A549 (cell line): ENCODE measurements at regions not wholly inside any gene's neighbourhood (a gene's known extent, or its start where the extent isn't known, plus 50 kb on each side); places are given as distances from the start of the nearest gene placed in this dataset.

Experiments used
- ATAC-seq, 2 experiments: fragments of 200-7000 bp in 1 of 2; fragments of >200 bp in 1 of 2; cut with Nextera tagmentation in 1 of 2; cut with Tn5 transposase in 1 of 2; 3 replicates each; pipeline versions ENCODE4 v1.8.0 to v1.9.1; 2018 to 2020; ENCODE audit warnings: mild to moderate bottlenecking in 1 of 2, moderate library complexity in 1 of 2
- CTCF ChIA-PET: fragments of 300-600 bp; sonication (Branson Sonifier 250); formaldehyde crosslinking; extraction: SDS; loops from one replicate; lab custom pipeline; 2021; ENCODE audit warnings: antibody characterized with exemption, inconsistent platforms; lab: Yijun Ruan, JAX
- POLR2A ChIA-PET: fragments of 350-600 bp; formaldehyde crosslinking; extraction: SDS; loops from one replicate; lab custom pipeline; 2021; ENCODE audit warnings: antibody characterized with exemption, inconsistent platforms; lab: Yijun Ruan, JAX
- DNase-seq, 2 experiments: peaks; one replicate each; pipeline versions ENCODE4 v3.0.0 to v3.0.0-alpha.2; 2011 to 2016; ENCODE audit warnings: low read depth in 1 of 2, low spot score in 1 of 2
- FAIRE-seq: peaks from 2 replicates; lab custom pipeline; 2011; peaks lifted over from hg19 to GRCh38; lab: Jason Lieb, UNC
- H3K27ac ChIP-seq, 2 experiments: fragments of >200 bp; sonication (Bioruptor Twin); formaldehyde crosslinking; 3 replicates each; pipeline ENCODE4 v1.5.1; 2016 to 2017
- H3K4me1 ChIP-seq: fragments of >200 bp; sonication (Bioruptor Twin); formaldehyde crosslinking; 3 replicates; pipeline ENCODE4 v1.6.1; 2016
- H3K4me2 ChIP-seq: fragments of >200 bp; sonication (Bioruptor Twin); formaldehyde crosslinking; 3 replicates; pipeline ENCODE4 v1.6.1; 2016
- H3K4me3 ChIP-seq: fragments of >200 bp; sonication (Bioruptor Twin); formaldehyde crosslinking; 3 replicates; pipeline ENCODE4 v1.5.1; 2016
- H3K9me3 ChIP-seq: fragments of >200 bp; sonication (Bioruptor Twin); formaldehyde crosslinking; 3 replicates; pipeline ENCODE4 v1.6.1; 2016
- BHLHE40 ChIP-seq: IDR thresholded peaks from 2 replicates; pipeline ENCODE4 v1.6.1; 2012; ENCODE audit warnings: low read depth, low read length, inconsistent platforms
- CBX8 ChIP-seq: fragments of 200-600 bp; sonication (generic); IDR thresholded peaks from 2 replicates; pipeline ENCODE4 v1.6.1; 2016
- CEBPB ChIP-seq, 2 experiments: fragments of >200 bp in 1 of 2; sonication (Bioruptor Twin) in 1 of 2; formaldehyde crosslinking in 1 of 2; IDR thresholded peaks; 2 replicates each; pipeline ENCODE4 v1.6.1; 2012 to 2016
- CHD2 ChIP-seq: fragments of 150-350 bp; IDR thresholded peaks from 2 replicates; pipeline ENCODE4 v1.6.1; 2014; ENCODE audit warnings: low read length; ENCODE audit not compliant: partially characterized antibody
- EHF ChIP-seq: fragments of 250-450 bp; sonication (Bioruptor Pico); IDR thresholded peaks from 2 replicates; pipeline ENCODE4 v1.5.0; 2020; ENCODE audit warnings: mild to moderate bottlenecking
- ELK1 ChIP-seq: fragments of 150-350 bp; IDR thresholded peaks from 2 replicates; pipeline ENCODE4 v1.6.1; 2014; ENCODE audit warnings: low read depth, mild to moderate bottlenecking, low read length
- EP300 ChIP-seq, 2 experiments: fragments of >200 bp; sonication (Bioruptor Twin); formaldehyde crosslinking; IDR thresholded peaks; 2 replicates in 1 of 2; 3 replicates in 1 of 2; pipeline ENCODE4 v1.6.1; 2016 to 2017
- ESRRA ChIP-seq: fragments of 150-350 bp; IDR thresholded peaks from 2 replicates; pipeline ENCODE4 v1.6.1; 2014; ENCODE audit warnings: mild to moderate bottlenecking, low read length, borderline replicate concordance
- FOSB ChIP-seq: fragments of 250-450 bp; sonication (Bioruptor Pico); IDR thresholded peaks from 2 replicates; pipeline ENCODE4 v1.5.0; 2020; ENCODE audit warnings: mild to moderate bottlenecking, moderate library complexity
- FOXS1 ChIP-seq: fragments of 250-450 bp; sonication (Bioruptor Pico); IDR thresholded peaks from 2 replicates; pipeline ENCODE4 v1.5.0; 2020; ENCODE audit warnings: mild to moderate bottlenecking, moderate library complexity
- GATA3 ChIP-seq: IDR thresholded peaks from 2 replicates; pipeline ENCODE4 v1.6.1; 2012; ENCODE audit warnings: borderline replicate concordance
- HDAC2 ChIP-seq: fragments of 200-600 bp; sonication (generic); IDR thresholded peaks from 2 replicates; pipeline ENCODE4 v1.6.1; 2016
- HEYL ChIP-seq: fragments of 250-450 bp; sonication (Bioruptor Pico); IDR thresholded peaks from 2 replicates; pipeline ENCODE4 v1.8.0; 2021; ENCODE audit warnings: mild to moderate bottlenecking, moderate library complexity
- MAZ ChIP-seq: fragments of 150-350 bp; IDR thresholded peaks from 2 replicates; pipeline ENCODE4 v1.6.1; 2014; ENCODE audit warnings: antibody characterized with exemption, low read depth, low read length, borderline replicate concordance
- MYC ChIP-seq: IDR thresholded peaks from 2 replicates; pipeline ENCODE4 v1.6.1; 2012; ENCODE audit warnings: mild to moderate bottlenecking, inconsistent platforms, low read length, improper control_type of control experiment, borderline replicate concordance
- NFE2L2 ChIP-seq: fragments of 150-350 bp; conservative IDR thresholded peaks from 2 replicates; pipeline ENCODE4 v1.6.1; 2014; ENCODE audit warnings: low read length
- NPAS2 ChIP-seq: fragments of 250-450 bp; sonication (Bioruptor Pico); IDR thresholded peaks from 2 replicates; pipeline ENCODE4 v1.8.0; 2022; ENCODE audit warnings: mild to moderate bottlenecking, moderate library complexity, borderline replicate concordance
- NR3C1 ChIP-seq: fragments of >200 bp; sonication (Bioruptor Twin); formaldehyde crosslinking; IDR thresholded peaks from 3 replicates; pipeline ENCODE4 v1.6.1; 2017
- PBX3 ChIP-seq: IDR thresholded peaks from 2 replicates; pipeline ENCODE4 v1.6.1; 2012
- PHF8 ChIP-seq: fragments of 200-600 bp; sonication (generic); IDR thresholded peaks from 2 replicates; pipeline ENCODE4 v1.6.1; 2016; ENCODE audit warnings: low read depth, mild to moderate bottlenecking, antibody characterized with exemption, moderate library complexity, borderline replicate concordance
- RAD21 ChIP-seq, 2 experiments: fragments of >200 bp in 1 of 2; sonication (Bioruptor Twin) in 1 of 2; formaldehyde crosslinking in 1 of 2; IDR thresholded peaks in 1 of 2; conservative IDR thresholded peaks in 1 of 2; 2 replicates in 1 of 2; 3 replicates in 1 of 2; pipeline ENCODE4 v1.6.1; 2012 to 2018; ENCODE audit warnings: inconsistent platforms in 1 of 2
- RARB ChIP-seq: fragments of 250-450 bp; sonication (Bioruptor Pico); IDR thresholded peaks from 2 replicates; pipeline ENCODE4 v1.8.0; 2021; ENCODE audit warnings: mild to moderate bottlenecking, moderate library complexity
- RCOR1 ChIP-seq: fragments of 150-350 bp; IDR thresholded peaks from 2 replicates; pipeline ENCODE4 v1.6.1; 2014; ENCODE audit warnings: antibody characterized with exemption, low read length, low read depth
- RFX5 ChIP-seq: fragments of 450-650 bp; IDR thresholded peaks from 2 replicates; pipeline ENCODE4 v1.7.1; 2014; ENCODE audit warnings: antibody characterized with exemption, mild to moderate bottlenecking, moderate library complexity
- RNF2 ChIP-seq: fragments of 200-600 bp; sonication (generic); IDR thresholded peaks from 2 replicates; pipeline ENCODE4 v1.6.1; 2016; ENCODE audit warnings: low read depth, mild to moderate bottlenecking, antibody characterized with exemption, moderate library complexity, borderline replicate concordance
- SMC3 ChIP-seq: fragments of >200 bp; sonication (Bioruptor Twin); formaldehyde crosslinking; IDR thresholded peaks from 3 replicates; pipeline ENCODE4 v1.6.1; 2018; ENCODE audit warnings: inconsistent platforms
- TFCP2L1 ChIP-seq: fragments of 250-450 bp; sonication (Bioruptor Pico); IDR thresholded peaks from 2 replicates; pipeline ENCODE4 v1.5.0; 2021; ENCODE audit warnings: mild to moderate bottlenecking
- TP53 ChIP-seq: fragments of 250-450 bp; sonication (Bioruptor Pico); IDR thresholded peaks from 2 replicates; pipeline ENCODE4 v1.5.0; 2021; ENCODE audit warnings: mild to moderate bottlenecking, moderate library complexity
- ZC3H11A ChIP-seq: fragments of 450-650 bp; IDR thresholded peaks from 2 replicates; pipeline ENCODE4 v1.6.1; 2014; ENCODE audit warnings: antibody characterized with exemption, mild to moderate bottlenecking
- ZFP36 ChIP-seq: fragments of 450-650 bp; IDR thresholded peaks from 2 replicates; pipeline ENCODE4 v1.6.1; 2014; ENCODE audit warnings: borderline replicate concordance; ENCODE audit not compliant: partially characterized antibody
- ZSCAN20 ChIP-seq: fragments of 250-450 bp; sonication (Bioruptor Pico); IDR thresholded peaks from 2 replicates; pipeline ENCODE4 v1.8.0; 2022; ENCODE audit warnings: mild to moderate bottlenecking, moderate library complexity
- WGBS: methylation state at CpG from one replicate; pipeline ENCODE4 v1.1.6; 2017; ENCODE audit errors: missing lambda C conversion rate; 5-methylcytosine and 5-hydroxymethylcytosine counted together
- TF ChIP-seq, protein P1 (sequence below): fragments of >200 bp; sonication (Bioruptor Twin); formaldehyde crosslinking; IDR thresholded peaks from 3 replicates; pipeline ENCODE4 v1.5.1; 2016
- TF ChIP-seq, protein P2 (sequence below): IDR thresholded peaks from 2 replicates; pipeline ENCODE4 v1.6.1; 2012

DNA sequence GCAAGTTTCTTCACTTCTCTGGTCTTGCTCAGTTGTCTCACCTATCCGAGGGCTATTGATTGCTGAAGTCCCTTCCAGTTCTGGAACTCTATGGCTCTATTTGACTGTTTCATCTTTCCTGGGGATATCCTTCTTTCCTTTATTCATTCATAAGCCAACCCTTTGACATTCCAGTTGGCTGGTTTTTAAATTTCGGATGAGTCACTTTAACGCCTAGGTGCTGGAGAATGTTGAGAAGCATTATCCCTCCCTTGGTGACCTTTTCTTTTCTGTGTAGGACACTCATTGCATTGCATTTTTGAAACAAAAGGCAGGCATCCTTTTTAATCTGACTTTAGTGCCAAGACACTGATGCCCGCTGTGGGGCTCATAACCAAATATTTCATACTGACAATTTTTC lies 307.1 kb downstream of the TSN start:
- Histone ChIP-seq H3K4me1 (no peaks in the 10 kb centered on the region), H3K27ac (no peak overlapping the region), H3K4me3 (no peak overlapping the region), H3K9me3 (no peaks in the 10 kb centered on the region), H3K4me2 (no peak overlapping the region)
- under 1% methylated on average over 4 of the region's 4 CpGs for WGBS
- TF ChIP-seq NPAS2 (no peak), EHF (CRISPR knock-in tag) (no peak), RFX5 (no peak), ELK1 (no peak), RCOR1 (no peak), RARB (CRISPR knock-in tag) (no peak), CEBPB (IDR thresholded peaks at IDR 0.05) (no peak), TFCP2L1 (no peak), HEYL (CRISPR knock-in tag) (no peak), TP53 (CRISPR knock-in tag) (no peak), MAZ (no peak), EP300 (IDR thresholded peaks at IDR 0.05) (no peak)
- DNase-seq (no peak), FAIRE-seq (no peak), ATAC-seq (no peak)
- ChIA-PET POLR2A (no interaction called here), CTCF (no interaction called here)

- H3K4me1 ChIP-seq = no peaks in the 10 kb centered on the region
- H3K4me2 ChIP-seq = no peak overlapping the region
- H3K4me3 ChIP-seq = no peak overlapping the region
- no peak for FAIRE-seq
- no peak overlapping the region for H3K27ac ChIP-seq
- no peak for TF ChIP-seq NR3C1
- TF ChIP-seq, protein P1, sequence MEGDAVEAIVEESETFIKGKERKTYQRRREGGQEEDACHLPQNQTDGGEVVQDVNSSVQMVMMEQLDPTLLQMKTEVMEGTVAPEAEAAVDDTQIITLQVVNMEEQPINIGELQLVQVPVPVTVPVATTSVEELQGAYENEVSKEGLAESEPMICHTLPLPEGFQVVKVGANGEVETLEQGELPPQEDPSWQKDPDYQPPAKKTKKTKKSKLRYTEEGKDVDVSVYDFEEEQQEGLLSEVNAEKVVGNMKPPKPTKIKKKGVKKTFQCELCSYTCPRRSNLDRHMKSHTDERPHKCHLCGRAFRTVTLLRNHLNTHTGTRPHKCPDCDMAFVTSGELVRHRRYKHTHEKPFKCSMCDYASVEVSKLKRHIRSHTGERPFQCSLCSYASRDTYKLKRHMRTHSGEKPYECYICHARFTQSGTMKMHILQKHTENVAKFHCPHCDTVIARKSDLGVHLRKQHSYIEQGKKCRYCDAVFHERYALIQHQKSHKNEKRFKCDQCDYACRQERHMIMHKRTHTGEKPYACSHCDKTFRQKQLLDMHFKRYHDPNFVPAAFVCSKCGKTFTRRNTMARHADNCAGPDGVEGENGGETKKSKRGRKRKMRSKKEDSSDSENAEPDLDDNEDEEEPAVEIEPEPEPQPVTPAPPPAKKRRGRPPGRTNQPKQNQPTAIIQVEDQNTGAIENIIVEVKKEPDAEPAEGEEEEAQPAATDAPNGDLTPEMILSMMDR = no peak
- TF ChIP-seq FOSB (CRISPR knock-in tag) = no peak
- no peak for TF ChIP-seq PHF8
- no peak for TF ChIP-seq RAD21 (conservative IDR thresholded peaks at IDR 0.05 in 1 of 2, IDR thresholded peaks at IDR 0.05 in 1 of 2)
- TF ChIP-seq ZC3H11A = no peak
- TF ChIP-seq GATA3 = no peak
- no peak for TF ChIP-seq BHLHE40
- no peak for TF ChIP-seq NFE2L2
- no peak for TF ChIP-seq CHD2
- no peak for TF ChIP-seq MYC
- TF ChIP-seq, protein P2, sequence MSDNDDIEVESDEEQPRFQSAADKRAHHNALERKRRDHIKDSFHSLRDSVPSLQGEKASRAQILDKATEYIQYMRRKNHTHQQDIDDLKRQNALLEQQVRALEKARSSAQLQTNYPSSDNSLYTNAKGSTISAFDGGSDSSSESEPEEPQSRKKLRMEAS = no peak
- no peak for TF ChIP-seq TP53 (CRISPR knock-in tag)
- ATAC-seq = no peak
- POLR2A ChIA-PET = no interaction called here
- 0% methylated on average over 3 of the region's 3 CpGs for WGBS
- no peak for DNase-seq
- no peaks in the 10 kb centered on the region for H3K9me3 ChIP-seq
- CTCF ChIA-PET = no interaction called here
These were observed 308.3 kb downstream of the TSN start for GRCh38 chr2:122063716-122064115.

GRCh38 chr2:122070241-122070731 lies 314.8 kb downstream of the TSN start:
- CTCF ChIA-PET = interaction anchor here (0.8 kb wide), 1 partner anchor 9 kb away, joined by 3 read pairs; no protein-coding TSS in a partner anchor
- POLR2A ChIA-PET = no interaction called here
- no peak overlapping the region for H3K4me3 ChIP-seq
- 1% methylated on average over 7 of the region's 7 CpGs for WGBS
- no peak overlapping the region for H3K27ac ChIP-seq
- FAIRE-seq (no peak), ATAC-seq (no peak), DNase-seq (no peak)
- no peaks in the 10 kb centered on the region for H3K9me3 ChIP-seq
- H3K4me1 ChIP-seq = no peaks in the 10 kb centered on the region
- H3K4me2 ChIP-seq = no peak overlapping the region
- no peak for TF ChIP-seq CEBPB (IDR thresholded peaks at IDR 0.05)
- no peak for TF ChIP-seq PBX3
- TF ChIP-seq ZSCAN20 (CRISPR knock-in tag) = no peak
- TF ChIP-seq SMC3 = no peak
- TF ChIP-seq ZFP36 = no peak
- no peak for TF ChIP-seq FOXS1
- TF ChIP-seq GATA3 = no peak
- TF ChIP-seq EHF (CRISPR knock-in tag) = no peak
- no peak for TF ChIP-seq ELK1
- no peak for TF ChIP-seq HDAC2
- TF ChIP-seq NR3C1 = no peak
- TF ChIP-seq RNF2 = no peak
- TF ChIP-seq FOSB (CRISPR knock-in tag) = no peak
- no peak for TF ChIP-seq CBX8
- no peak for TF ChIP-seq TFCP2L1
- no peak for TF ChIP-seq RAD21 (conservative IDR thresholded peaks at IDR 0.05 in 1 of 2, IDR thresholded peaks at IDR 0.05 in 1 of 2)
- TF ChIP-seq ESRRA = no peak
